Activated naive CD4-positive, alpha-beta T cell treated with anti-CD3 and anti-CD28 coated beads, Interleukin-2, amount 10 ng/mL, durations not matched to agents 7 days and 5 days (primary cell): ENCODE measurements at regions not wholly inside any gene's neighbourhood (a gene's known extent, or its start where the extent isn't known, plus 50 kb on each side); places are given as distances from the start of the nearest gene placed in this dataset.

Source experiments
- CTCF ChIA-PET: fragments of 350-600 bp; sonication (Branson Sonifier 250); formaldehyde crosslinking; loops from one replicate; lab custom pipeline; 2021; ENCODE audit warnings: antibody characterized with exemption; lab: Charles Lee
- DNase-seq: peaks from one replicate; pipeline ENCODE4 v3.0.0-alpha.2; 2020
- H3K27ac Mint-ChIP-seq: one replicate; pipeline ENCODE4 v1.8.0; 2021; ENCODE audit warnings: mild to moderate bottlenecking, moderate library complexity, mixed read lengths
- H3K27me3 Mint-ChIP-seq: one replicate; pipeline ENCODE4 v1.8.0; 2021; ENCODE audit warnings: mild to moderate bottlenecking, mixed read lengths
- H3K36me3 Mint-ChIP-seq: one replicate; pipeline ENCODE4 v1.8.0; 2021; ENCODE audit warnings: mixed read lengths
- H3K4me1 Mint-ChIP-seq: one replicate; pipeline ENCODE4 v1.8.0; 2021; ENCODE audit warnings: mixed read lengths
- H3K4me3 Mint-ChIP-seq: one replicate; pipeline ENCODE4 v1.8.0; 2021; ENCODE audit warnings: mild to moderate bottlenecking, moderate library complexity, mixed read lengths
- H3K9me3 Mint-ChIP-seq: one replicate; pipeline ENCODE4 v1.8.0; 2021; ENCODE audit warnings: mixed read lengths

DNA sequence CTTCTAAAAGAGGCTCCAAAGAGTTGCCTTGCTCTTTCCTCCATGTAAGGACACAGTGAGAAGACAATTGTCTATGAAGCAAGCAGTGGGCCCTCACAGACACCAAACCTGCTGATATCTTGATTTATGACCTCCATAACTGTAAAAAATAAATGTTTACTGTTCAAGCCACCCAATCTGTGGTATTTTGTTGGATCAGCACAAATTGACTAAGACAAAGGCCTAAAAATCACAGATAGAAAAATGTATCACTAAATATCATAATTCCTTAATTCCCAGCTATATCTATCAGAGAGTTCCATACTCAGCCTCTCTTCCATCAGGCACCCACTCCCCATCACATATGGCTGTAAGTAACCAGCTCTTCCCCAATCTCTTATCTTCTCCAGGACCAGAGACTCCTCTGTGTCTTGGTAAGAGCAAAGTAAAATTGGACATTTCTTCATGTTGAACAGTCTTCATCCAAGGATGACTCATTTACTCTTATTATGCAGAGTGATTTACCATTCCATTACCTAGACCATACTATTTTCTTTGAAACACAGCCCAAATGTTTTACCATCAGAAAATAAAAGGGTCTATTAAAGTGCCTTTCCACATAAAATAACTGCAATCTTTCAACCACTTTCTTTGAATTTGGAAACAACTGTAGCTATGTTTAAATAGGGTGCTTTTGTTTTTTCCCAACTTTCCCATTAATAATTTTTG lies 503.6 kb downstream of the MRPL39 start:
- Mint-ChIP-seq H3K27me3 (no peaks in the 10 kb centered on the region), H3K4me1 (no peaks in the 10 kb centered on the region), H3K36me3 (no peaks in the 10 kb centered on the region), H3K9me3 (no peaks in the 10 kb centered on the region), H3K27ac (no peak overlapping the region), H3K4me3 (no peak overlapping the region)
- CTCF ChIA-PET, result no interaction called here
- no peak for DNase-seq

DNA sequence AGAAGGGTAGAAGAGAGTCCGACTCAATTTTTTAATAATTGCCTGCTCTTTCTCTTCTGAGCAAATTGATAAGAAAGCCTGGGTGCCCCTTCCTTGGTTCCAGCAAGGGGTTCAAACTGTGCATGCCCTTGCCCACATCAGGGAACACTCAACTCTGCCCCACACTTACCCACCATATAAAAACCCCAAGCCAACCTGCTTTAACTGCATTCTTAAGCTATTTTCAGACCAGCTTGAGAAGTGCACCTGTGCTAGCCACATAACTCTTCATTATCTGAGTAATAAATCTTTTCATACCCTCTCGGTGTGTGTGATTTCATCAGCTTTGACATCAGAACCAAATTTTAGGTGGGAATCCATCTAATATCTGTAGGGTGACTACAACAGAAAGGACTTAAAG lies 509.6 kb downstream of the MRPL39 start:
- H3K36me3 Mint-ChIP-seq, result no peaks in the 10 kb centered on the region
- H3K27ac Mint-ChIP-seq, result no peak overlapping the region
- H3K4me1 Mint-ChIP-seq, result no peaks in the 10 kb centered on the region
- H3K9me3 Mint-ChIP-seq, result no peaks in the 10 kb centered on the region
- H3K27me3 Mint-ChIP-seq, result no peaks in the 10 kb centered on the region
- no peak overlapping the region for H3K4me3 Mint-ChIP-seq
- CTCF ChIA-PET, result no interaction called here
- no peak for DNase-seq

DNA sequence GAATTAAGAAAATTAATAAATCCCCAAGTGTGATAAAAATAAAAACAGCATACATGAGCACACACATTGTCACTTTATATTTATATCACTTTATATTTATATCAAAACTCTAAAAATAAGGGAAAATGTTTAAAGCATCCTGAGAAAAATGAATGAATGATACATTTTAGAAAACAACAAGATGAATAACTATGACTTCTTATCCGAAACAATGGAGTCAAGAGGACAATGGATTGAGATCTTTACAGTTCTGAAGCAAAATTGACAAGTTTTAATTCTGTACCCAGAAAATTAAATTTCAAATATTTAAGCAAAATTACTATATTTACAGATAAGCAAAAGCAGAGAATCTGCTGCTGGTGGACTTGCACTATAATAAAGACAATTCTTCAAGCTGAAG lies 512.6 kb downstream of the MRPL39 start:
- Mint-ChIP-seq H3K9me3 (no peaks in the 10 kb centered on the region), H3K4me1 (no peaks in the 10 kb centered on the region), H3K27ac (no peak overlapping the region), H3K36me3 (no peaks in the 10 kb centered on the region), H3K27me3 (no peaks in the 10 kb centered on the region), H3K4me3 (no peak overlapping the region)
- DNase-seq, result no peak
- CTCF ChIA-PET, result no interaction called here

DNA sequence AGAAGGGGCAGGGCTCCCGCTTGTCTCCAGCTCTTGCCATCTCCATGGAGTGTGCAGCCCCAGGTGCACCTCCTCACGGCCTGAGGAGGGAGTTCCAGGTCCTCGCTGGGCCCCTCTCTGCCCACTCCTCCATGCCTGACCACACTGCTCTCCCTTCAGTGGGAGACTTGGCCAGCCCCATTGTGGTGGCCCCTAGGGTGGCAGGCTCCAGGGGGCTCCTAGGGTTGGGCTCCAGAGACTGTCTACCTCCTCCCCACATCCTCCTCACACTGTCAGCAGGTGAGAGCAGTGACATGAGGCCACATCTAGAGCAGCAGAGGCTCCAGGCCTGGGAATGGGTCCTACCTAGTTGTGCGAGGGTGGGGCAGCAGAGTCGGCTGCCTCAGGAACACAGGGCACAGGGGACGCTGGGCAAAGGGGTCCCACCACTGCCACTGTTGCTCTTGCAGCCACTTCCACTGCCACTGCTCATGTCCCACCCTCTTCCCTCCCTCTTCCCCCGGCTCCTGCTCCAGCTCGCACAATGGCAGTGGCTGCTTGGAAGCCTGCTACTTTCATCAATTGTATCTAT lies 514.8 kb downstream of the MRPL39 start:
- no peak for DNase-seq
- H3K27ac Mint-ChIP-seq, result no peak overlapping the region
- H3K27me3 Mint-ChIP-seq, result no peaks in the 10 kb centered on the region
- H3K36me3 Mint-ChIP-seq, result no peaks in the 10 kb centered on the region
- no peaks in the 10 kb centered on the region for H3K9me3 Mint-ChIP-seq
- no peaks in the 10 kb centered on the region for H3K4me1 Mint-ChIP-seq
- H3K4me3 Mint-ChIP-seq, result no peak overlapping the region
- CTCF ChIA-PET, result no interaction called here

DNA sequence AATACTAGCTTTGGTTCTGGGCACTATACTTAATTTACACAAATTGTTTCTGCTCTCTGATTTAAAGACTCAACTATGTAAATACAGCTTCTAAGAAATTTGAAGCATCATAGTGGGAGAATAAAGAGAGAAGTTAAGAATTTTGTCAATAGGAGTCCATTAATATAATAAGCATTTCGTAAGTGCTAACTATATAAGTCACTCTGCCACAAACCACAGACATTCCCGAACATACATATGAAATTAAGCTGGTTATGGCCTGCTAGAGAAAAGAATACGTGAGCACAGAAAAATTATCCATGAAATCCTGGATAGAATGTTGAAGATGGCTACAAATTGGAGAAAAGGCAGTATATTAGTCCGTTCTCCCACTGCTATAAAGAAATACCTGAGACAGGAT lies 526.2 kb downstream of the MRPL39 start:
- no peaks in the 10 kb centered on the region for H3K27me3 Mint-ChIP-seq
- H3K27ac Mint-ChIP-seq, result no peak overlapping the region
- no peak overlapping the region for H3K4me3 Mint-ChIP-seq
- no peaks in the 10 kb centered on the region for H3K9me3 Mint-ChIP-seq
- no peak for DNase-seq
- no peaks in the 10 kb centered on the region for H3K36me3 Mint-ChIP-seq
- H3K4me1 Mint-ChIP-seq, result no peaks in the 10 kb centered on the region
- CTCF ChIA-PET, result interaction anchor here (0.6 kb wide), 1 partner anchor 946 kb away, joined by 3 read pairs; no protein-coding TSS in a partner anchor

DNA sequence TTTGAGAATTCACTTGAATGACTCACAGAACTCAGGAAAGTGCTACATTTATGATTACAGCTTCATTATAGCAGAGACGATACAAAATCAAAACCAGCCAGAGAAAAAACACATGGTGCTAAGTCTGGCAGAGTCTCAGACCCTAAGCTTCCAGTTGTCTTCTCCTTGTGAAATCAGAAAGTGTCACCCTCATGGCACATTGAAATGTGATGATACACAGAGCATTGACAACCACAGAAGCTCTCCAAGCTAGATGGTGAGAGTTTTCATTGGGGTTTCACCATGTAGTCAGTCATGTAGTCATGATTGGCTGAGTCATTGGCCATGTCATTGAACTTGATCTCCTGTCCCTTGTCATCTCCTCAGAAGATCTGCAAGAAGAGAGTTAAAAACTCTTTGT lies 526.6 kb downstream of the MRPL39 start:
- H3K27me3 Mint-ChIP-seq, result no peaks in the 10 kb centered on the region
- CTCF ChIA-PET, result interaction anchor here (0.6 kb wide), 1 partner anchor 946 kb away, joined by 3 read pairs; no protein-coding TSS in a partner anchor
- DNase-seq, result no peak
- no peak overlapping the region for H3K4me3 Mint-ChIP-seq
- no peaks in the 10 kb centered on the region for H3K36me3 Mint-ChIP-seq
- no peak overlapping the region for H3K27ac Mint-ChIP-seq
- no peaks in the 10 kb centered on the region for H3K9me3 Mint-ChIP-seq
- H3K4me1 Mint-ChIP-seq, result no peaks in the 10 kb centered on the region

DNA sequence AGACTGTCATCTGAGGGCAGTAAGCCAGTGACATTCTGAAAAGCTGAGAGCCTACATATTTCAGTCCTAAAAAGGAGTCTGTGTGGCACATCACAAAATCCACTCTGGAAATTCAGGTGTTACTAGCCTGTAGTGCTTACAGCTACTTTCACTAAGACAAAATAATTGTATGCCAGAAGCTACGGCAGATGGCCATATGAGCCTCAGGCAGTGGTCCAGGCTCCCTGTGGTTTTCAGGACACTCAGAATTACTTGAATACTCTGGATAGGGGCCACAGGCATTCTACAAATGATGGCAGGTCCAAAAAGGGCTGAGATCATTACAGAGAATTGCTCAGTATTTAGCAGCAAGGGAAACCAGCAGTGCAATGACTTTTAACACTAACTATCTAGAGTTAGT lies 527.1 kb downstream of the MRPL39 start:
- no peak for DNase-seq
- Mint-ChIP-seq H3K27ac (no peak overlapping the region), H3K4me1 (no peaks in the 10 kb centered on the region), H3K27me3 (no peaks in the 10 kb centered on the region), H3K9me3 (no peaks in the 10 kb centered on the region), H3K36me3 (no peaks in the 10 kb centered on the region), H3K4me3 (no peak overlapping the region)
- CTCF ChIA-PET, result no interaction called here

DNA sequence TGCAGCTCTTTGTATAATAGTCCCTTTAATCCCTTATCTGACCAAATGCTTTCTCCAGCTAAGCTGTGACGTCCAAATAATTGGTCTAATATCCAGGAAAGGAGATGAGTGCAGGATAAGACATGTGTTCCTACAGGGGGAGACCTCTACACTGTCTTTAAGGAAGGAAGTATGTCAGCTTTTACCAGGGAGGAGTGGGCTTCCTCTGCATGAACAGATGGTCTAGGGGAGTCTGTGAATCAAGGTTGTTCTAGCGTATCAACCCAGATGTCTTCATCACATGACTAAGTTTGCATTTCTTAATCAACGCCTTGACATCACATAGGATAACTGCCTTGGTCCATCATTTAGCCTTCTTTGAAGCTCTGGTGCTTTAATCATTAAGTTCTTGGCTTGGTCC lies 528.2 kb downstream of the MRPL39 start:
- H3K36me3 Mint-ChIP-seq, result no peaks in the 10 kb centered on the region
- no peak overlapping the region for H3K4me3 Mint-ChIP-seq
- no peak overlapping the region for H3K27ac Mint-ChIP-seq
- no peaks in the 10 kb centered on the region for H3K9me3 Mint-ChIP-seq
- no peak for DNase-seq
- no peaks in the 10 kb centered on the region for H3K4me1 Mint-ChIP-seq
- CTCF ChIA-PET, result no interaction called here
- no peaks in the 10 kb centered on the region for H3K27me3 Mint-ChIP-seq

DNA sequence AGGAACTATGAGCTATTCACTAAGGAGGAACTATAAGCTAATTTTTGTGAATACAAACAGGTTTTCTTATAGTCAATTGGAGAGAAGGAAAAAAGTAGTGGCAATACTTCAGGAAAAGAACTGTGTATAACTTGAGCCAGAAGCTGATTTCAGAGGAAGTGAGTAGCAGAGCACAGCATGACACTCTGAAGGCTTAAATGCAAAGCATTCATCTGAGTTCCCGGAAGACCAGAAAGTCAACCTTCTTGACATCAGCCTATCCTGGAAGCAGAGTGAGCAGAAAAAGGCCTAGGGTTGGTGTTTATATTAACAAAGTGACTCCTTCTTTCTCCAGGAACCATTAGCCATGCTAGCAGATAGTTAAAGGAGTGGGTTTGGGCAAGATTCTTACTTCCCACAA lies 545.2 kb downstream of the MRPL39 start:
- no peaks in the 10 kb centered on the region for H3K36me3 Mint-ChIP-seq
- DNase-seq, result no peak
- no peaks in the 10 kb centered on the region for H3K9me3 Mint-ChIP-seq
- no peak overlapping the region for H3K4me3 Mint-ChIP-seq
- no peaks in the 10 kb centered on the region for H3K4me1 Mint-ChIP-seq
- H3K27ac Mint-ChIP-seq, result no peak overlapping the region
- CTCF ChIA-PET, result no interaction called here
- no peaks in the 10 kb centered on the region for H3K27me3 Mint-ChIP-seq

DNA sequence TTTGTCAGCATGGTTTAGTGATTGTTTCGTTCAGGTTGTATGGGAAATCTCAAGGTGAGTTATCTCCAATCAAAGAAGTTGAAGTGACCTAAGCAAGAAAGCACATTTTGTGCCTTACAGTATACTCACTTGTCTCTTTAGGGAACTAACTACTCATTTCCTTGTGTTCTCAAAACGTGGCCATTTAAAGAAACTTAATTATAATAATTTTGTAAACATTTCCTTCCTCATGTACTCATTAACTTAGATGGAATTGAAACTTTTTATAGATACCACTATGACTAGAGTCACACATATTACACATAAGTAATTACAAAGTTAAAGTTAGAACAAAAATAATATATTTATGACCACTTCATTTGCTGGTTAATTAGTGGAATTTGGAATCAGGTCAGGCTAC lies 552.6 kb downstream of the MRPL39 start:
- Mint-ChIP-seq H3K4me1 (no peaks in the 10 kb centered on the region), H3K9me3 (peaks cover 8% of the 10 kb centered on the region)
- CTCF ChIA-PET, result no interaction called here

DNA sequence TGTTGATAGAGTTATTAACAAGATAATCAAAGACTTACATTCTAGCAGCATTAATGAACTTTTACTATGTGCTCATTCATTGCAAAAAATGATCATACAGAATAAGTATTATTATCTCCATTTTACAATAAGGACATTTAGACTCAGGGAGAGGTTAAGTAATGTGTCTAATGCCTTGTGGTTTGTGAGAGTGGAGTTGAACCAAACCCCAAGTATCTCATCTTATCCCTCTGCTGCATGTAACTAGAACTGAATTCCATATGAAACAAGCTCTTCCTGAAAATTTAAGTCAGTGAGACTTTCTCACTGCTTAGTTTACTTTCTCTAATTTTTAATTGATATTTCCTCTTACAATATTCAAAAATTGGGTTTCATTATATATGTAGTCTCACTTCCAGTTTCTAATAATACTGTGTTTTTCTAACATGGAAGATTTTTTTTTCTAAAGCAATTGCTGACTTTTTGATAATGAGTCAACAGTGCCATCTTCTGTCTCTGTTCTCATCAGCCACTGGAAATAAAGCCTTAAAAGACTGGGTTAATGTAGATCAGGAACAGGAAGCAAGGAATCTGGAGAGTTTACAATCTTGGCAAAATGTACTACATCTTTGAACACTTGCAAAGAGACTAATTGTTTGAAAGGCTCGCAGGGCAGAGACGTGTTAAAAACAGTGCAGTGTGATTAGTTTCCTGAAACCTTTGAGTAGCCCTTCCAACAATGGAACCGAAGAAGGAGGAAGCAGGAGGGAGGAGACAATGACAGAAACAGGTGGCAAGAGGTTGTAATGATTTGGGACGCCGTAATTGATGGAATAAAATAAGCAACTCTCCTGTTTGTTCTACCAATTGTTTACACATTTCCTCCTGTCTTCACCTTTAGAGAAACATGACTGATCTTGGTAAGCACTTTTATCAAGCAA lies 567.6 kb downstream of the MRPL39 start:
- no peak for DNase-seq
- Mint-ChIP-seq H3K9me3 (no peaks in the 10 kb centered on the region), H3K27me3 (no peaks in the 10 kb centered on the region), H3K4me1 (no peaks in the 10 kb centered on the region), H3K27ac (no peak overlapping the region), H3K36me3 (no peaks in the 10 kb centered on the region), H3K4me3 (no peak overlapping the region)
- CTCF ChIA-PET, result no interaction called here

More for the DNA sequence above, 552.6 kb downstream of the MRPL39 start:
- no peak for DNase-seq
- no peak overlapping the region for H3K4me3 Mint-ChIP-seq
- H3K27ac Mint-ChIP-seq, result no peak overlapping the region
- H3K27me3 Mint-ChIP-seq, result no peaks in the 10 kb centered on the region
- H3K36me3 Mint-ChIP-seq, result no peaks in the 10 kb centered on the region

DNA sequence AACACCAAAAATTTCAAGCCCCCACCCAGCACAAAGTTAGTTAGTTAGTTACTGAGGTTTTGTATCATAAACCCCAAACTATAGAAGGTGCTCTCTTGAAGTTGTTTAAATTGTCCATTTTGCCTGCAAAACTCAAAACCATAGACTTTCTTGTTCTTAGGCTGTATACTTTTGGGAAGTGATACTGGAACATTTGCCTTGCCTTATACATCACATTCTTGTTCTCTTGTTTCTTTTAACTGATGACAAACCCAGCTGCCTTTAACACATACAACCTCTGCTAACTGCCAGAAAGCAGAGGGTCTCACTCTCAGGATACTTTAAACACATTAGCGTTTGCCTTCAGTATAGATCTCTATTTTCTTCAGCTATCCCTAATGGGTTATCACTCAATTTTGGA lies 570.5 kb downstream of the MRPL39 start:
- CTCF ChIA-PET, result no interaction called here
- no peak for DNase-seq
- H3K27ac Mint-ChIP-seq, result no peak overlapping the region
- no peak overlapping the region for H3K4me3 Mint-ChIP-seq
- H3K9me3 Mint-ChIP-seq, result no peaks in the 10 kb centered on the region
- no peaks in the 10 kb centered on the region for H3K27me3 Mint-ChIP-seq
- H3K36me3 Mint-ChIP-seq, result no peaks in the 10 kb centered on the region
- no peaks in the 10 kb centered on the region for H3K4me1 Mint-ChIP-seq

DNA sequence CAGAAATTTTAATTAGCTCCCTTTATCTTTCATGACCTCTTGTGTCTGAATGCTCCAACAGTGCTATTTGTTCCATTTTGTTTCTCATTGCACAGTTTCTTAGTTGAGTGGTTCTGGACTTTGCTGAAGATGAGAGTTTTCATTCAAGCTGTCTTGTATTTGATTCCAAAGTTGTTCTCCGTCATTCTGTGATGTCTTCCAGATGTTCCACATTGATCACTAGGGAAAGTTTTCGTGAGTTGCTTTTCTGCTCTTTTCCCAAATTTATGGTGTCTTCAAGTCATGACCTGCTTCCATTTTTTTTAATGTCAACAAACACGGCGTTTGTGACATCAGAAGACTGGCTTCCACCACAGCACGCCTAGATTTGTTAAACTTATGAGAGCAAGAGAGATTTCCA lies 575.5 kb downstream of the MRPL39 start:
- no peak for DNase-seq
- Mint-ChIP-seq H3K27me3 (no peaks in the 10 kb centered on the region), H3K27ac (no peak overlapping the region), H3K36me3 (no peaks in the 10 kb centered on the region), H3K4me1 (no peaks in the 10 kb centered on the region), H3K9me3 (peaks cover 1% of the 10 kb centered on the region), H3K4me3 (no peak overlapping the region)
- CTCF ChIA-PET, result no interaction called here

DNA sequence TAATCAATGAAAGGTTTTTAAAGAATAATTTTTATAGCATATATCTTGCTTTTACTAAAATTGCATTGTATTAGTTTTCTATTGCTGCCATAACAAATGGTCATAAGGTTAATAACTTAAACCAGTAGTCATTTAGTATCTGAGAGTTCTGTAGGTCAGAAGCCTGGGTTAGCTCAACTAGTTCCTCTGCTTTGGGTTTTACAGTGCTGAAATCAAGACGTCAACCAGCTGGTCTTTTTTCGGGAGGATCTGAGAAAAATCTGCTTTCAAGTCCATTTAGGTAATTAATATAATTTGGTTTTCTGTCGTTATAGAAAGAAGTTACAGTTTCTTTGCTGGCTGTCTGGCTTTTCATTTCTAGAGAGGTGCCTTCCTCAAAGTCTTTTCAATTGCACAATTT lies 577.7 kb downstream of the MRPL39 start:
- CTCF ChIA-PET, result no interaction called here
- DNase-seq, result no peak
- Mint-ChIP-seq H3K4me3 (no peak overlapping the region), H3K27ac (no peak overlapping the region), H3K4me1 (no peaks in the 10 kb centered on the region), H3K27me3 (no peaks in the 10 kb centered on the region), H3K9me3 (peaks cover 9% of the 10 kb centered on the region), H3K36me3 (no peaks in the 10 kb centered on the region)

DNA sequence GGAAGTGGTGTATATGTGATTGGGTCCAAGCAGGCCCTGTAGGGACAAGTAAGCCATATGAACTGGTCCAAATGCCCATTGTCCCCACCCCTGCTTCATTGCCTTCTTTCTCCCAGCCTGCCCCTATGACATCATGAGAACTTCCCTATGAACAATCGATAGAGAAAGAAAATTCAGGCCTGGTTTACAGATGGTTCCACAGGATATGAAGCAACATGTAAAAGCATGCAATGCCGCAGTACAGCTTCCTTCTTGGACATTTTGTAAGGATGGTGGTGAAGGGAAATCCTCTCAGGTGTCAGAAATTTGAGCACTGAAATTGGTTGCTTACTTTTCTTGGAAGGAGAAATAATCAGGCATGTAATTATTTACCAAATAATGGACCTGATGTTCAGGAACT lies 581.7 kb downstream of the MRPL39 start:
- Mint-ChIP-seq H3K4me1 (no peaks in the 10 kb centered on the region), H3K27ac (no peak overlapping the region), H3K36me3 (no peaks in the 10 kb centered on the region), H3K9me3 (peaks cover 9% of the 10 kb centered on the region), H3K27me3 (no peaks in the 10 kb centered on the region), H3K4me3 (no peak overlapping the region)
- CTCF ChIA-PET, result no interaction called here
- DNase-seq, result no peak
